ENCODE measurements at regions not wholly inside any gene's neighbourhood (a gene's known extent, or its start where the extent isn't known, plus 50 kb on each side); places are given as distances from the start of the nearest gene placed in this dataset.

GRCh38 chr1:164951508-164951907 is 392.5 kb downstream of the PBX1 start:
- H3K9me3 ChIP-seq (replicated peaks; ENCODE audit: control insufficient read depth, insufficient read depth, low read length): no peaks in the 10 kb centered on the region
- POLR2A ChIA-PET: no interaction called here
- H3K4me2 ChIP-seq (ENCODE audit: insufficient read depth, low read length): no peak overlapping the region
- H3K4me3 ChIP-seq (replicated peaks in 1 of 3; ENCODE audit: insufficient read depth in 1 of 3, low read depth in 1 of 3, low read length in 3 of 3): no peak overlapping the region
- H3K4me1 ChIP-seq (ENCODE audit: control insufficient read depth, extremely low read depth, insufficient read depth, low read length): no peaks in the 10 kb centered on the region
- BruUV-seq (replicated peaks): no TSS peak
- intact Hi-C loops (cut with micrococcal nuclease): no loop called here
- dilution Hi-C loops (cut with MboI; ENCODE audit: extremely low pct_ligation_motif_present, low sequenced_read_pairs): no loop called here
- TF ChIP-seq, protein P1, sequence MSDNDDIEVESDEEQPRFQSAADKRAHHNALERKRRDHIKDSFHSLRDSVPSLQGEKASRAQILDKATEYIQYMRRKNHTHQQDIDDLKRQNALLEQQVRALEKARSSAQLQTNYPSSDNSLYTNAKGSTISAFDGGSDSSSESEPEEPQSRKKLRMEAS (IDR thresholded peaks at IDR 0.05; ENCODE audit: insufficient read depth, insufficient read length): no peak
- TF ChIP-seq POLR2A (IDR thresholded peaks at IDR 0.05; ENCODE audit: low read depth, low read length) (no peak), JUN (IDR thresholded peaks at IDR 0.05; ENCODE audit: borderline replicate concordance, insufficient read depth, insufficient read length, low read depth) (no peak), POLR2AphosphoS5 (IDR thresholded peaks at IDR 0.05; ENCODE audit: insufficient read depth, low read depth, low read length) (no peak), GATA2 (IDR thresholded peaks at IDR 0.05; ENCODE audit: insufficient read depth, insufficient read length, low read depth, low read length) (no peak), EZH2 (IDR thresholded peaks at IDR 0.05; ENCODE audit: borderline replicate concordance, low read depth, low read length, severe bottlenecking) (no peak), CTCF (IDR thresholded peaks at IDR 0.05; ENCODE audit: extremely low read depth in 1 of 2, insufficient read depth in 1 of 2, low read depth in 1 of 2, low read length in 2 of 2) (no peak), FOS (IDR thresholded peaks at IDR 0.05; ENCODE audit: borderline replicate concordance, insufficient read depth, low read length) (no peak), MYC (IDR thresholded peaks at IDR 0.05; ENCODE audit: low read depth, low read length) (no peak)
- CTCF ChIA-PET: no interaction called here
- H3K9ac ChIP-seq (replicated peaks; ENCODE audit: extremely low read depth, insufficient read depth, low read length): no peak overlapping the region
- no peaks in the 10 kb centered on the region for H3K36me3 ChIP-seq (ENCODE audit: control insufficient read depth in 2 of 2, extremely low read depth in 1 of 2, insufficient read depth in 2 of 2, low read length in 2 of 2)
- no peak overlapping the region for H2AFZ ChIP-seq (ENCODE audit: low read depth, low read length)
- H3K27ac ChIP-seq (ENCODE audit: insufficient read depth, low read depth, low read length): no peak overlapping the region
- no peaks in the 10 kb centered on the region for H3K79me2 ChIP-seq (ENCODE audit: control insufficient read depth, insufficient read depth, low read length)
- no peak for DNase-seq (ENCODE audit: low read depth, low spot score)
- H3K9me1 ChIP-seq (replicated peaks; ENCODE audit: control insufficient read depth, extremely low read depth, insufficient read depth, low read length): no peaks in the 10 kb centered on the region
- H4K20me1 ChIP-seq (replicated peaks; ENCODE audit: control insufficient read depth, extremely low read depth, insufficient read depth, low read length): no peaks in the 10 kb centered on the region
- no peak for FAIRE-seq
- no peaks in the 10 kb centered on the region for H3K27me3 ChIP-seq (ENCODE audit: control insufficient read depth in 2 of 2, insufficient read depth in 2 of 2, low read length in 2 of 2)

Measured in endothelial cell of umbilical vein (primary cell).